ENCODE measurements at regions not wholly inside any gene's neighbourhood (a gene's known extent, or its start where the extent isn't known, plus 50 kb on each side); places are given as distances from the start of the nearest gene placed in this dataset.

DNA sequence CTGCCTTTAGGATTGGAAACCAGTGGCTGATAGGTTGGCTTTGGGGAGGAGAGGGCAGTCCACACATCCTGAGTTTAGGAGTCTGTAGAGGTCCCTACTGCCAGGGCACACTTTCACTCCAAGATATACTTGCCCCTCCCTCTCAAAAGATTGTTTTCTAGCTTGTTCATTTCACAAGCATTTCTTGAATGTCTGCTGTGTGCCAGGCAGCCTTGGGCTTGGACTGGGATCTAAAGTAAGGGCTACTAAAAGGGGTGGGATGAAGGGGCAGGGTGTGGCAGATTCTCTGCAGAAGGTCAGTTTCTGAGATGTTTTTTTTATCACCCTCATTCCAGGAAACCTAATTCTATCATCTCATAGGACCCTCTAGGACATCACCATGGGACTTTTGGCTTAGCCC, 272.4 kb downstream of the SKAP2 start:
- Histone ChIP-seq H4K5ac (ENCODE audit: low read depth, low read length) (no peak overlapping the region), H2BK5ac (ENCODE audit: low read depth, low read length, poor library complexity, severe bottlenecking) (no peak overlapping the region), H4K20me1 (ENCODE audit: insufficient read depth, low read length) (no peaks in the 10 kb centered on the region), H3K18ac (ENCODE audit: low read depth, low read length) (no peak overlapping the region), H2BK15ac (ENCODE audit: low read depth, low read length) (no peak overlapping the region), H3K4me2 (ENCODE audit: low read depth, low read length) (no peak overlapping the region), H2BK20ac (ENCODE audit: low read depth, low read length) (no peak overlapping the region), H3K56ac (ENCODE audit: extremely low read depth, insufficient read depth, low read length) (no peak overlapping the region), H3K9me3 (ENCODE audit: control insufficient read depth, insufficient read depth, low read length) (no peaks in the 10 kb centered on the region), H3K79me1 (ENCODE audit: low read depth in 1 of 2, low read length in 2 of 2) (no peaks in the 10 kb centered on the region), H3K4me1 (ENCODE audit: control insufficient read depth, insufficient read depth, low read length) (no peaks in the 10 kb centered on the region), H3K4ac (ENCODE audit: low read depth, low read length) (no peak overlapping the region), H2AK5ac (ENCODE audit: low read depth, low read length) (no peak overlapping the region), H4K91ac (ENCODE audit: insufficient read depth, low read depth, low read length) (no peak overlapping the region), H3K27ac (ENCODE audit: insufficient read depth, low read length) (no peak overlapping the region), H4K8ac (ENCODE audit: low read depth in 2 of 2, low read length in 2 of 2) (no peak overlapping the region), H2AK9ac (replicated peaks; ENCODE audit: low read depth, low read length, poor library complexity) (no peak overlapping the region), H3K4me3 (ENCODE audit: insufficient read depth, low read depth, low read length) (no peak overlapping the region), H2AFZ (replicated peaks; ENCODE audit: low read length, poor library complexity) (no peak overlapping the region), H3K14ac (replicated peaks; ENCODE audit: low read depth, low read length) (no peak overlapping the region), H3K9me1 (ENCODE audit: insufficient read depth, low read length) (no peaks in the 10 kb centered on the region), H3K27me3 (ENCODE audit: control insufficient read depth, insufficient read depth, low read length) (no peaks in the 10 kb centered on the region; the same call in none of the 2 replicates), H2BK120ac (ENCODE audit: low read depth, low read length) (no peak overlapping the region), H3K36me3 (ENCODE audit: control insufficient read depth, insufficient read depth, low read length) (no peaks in the 10 kb centered on the region), H3K9ac (ENCODE audit: low read depth, low read length) (no peak overlapping the region), H3K23ac (ENCODE audit: low read depth, low read length) (no peak overlapping the region)
- no TSS peak for BruUV-seq (replicated peaks)
- no peak for ATAC-seq (ENCODE audit: low read depth)
- no peak for TF ChIP-seq CEBPB (IDR thresholded peaks at IDR 0.05; ENCODE audit: low read depth, low read length)
- no peak for TF ChIP-seq USF2 (IDR thresholded peaks at IDR 0.05; ENCODE audit: low read depth, low read length)
- no peak for TF ChIP-seq MAFK (IDR thresholded peaks at IDR 0.05; ENCODE audit: low read depth, low read length)
- no peak for TF ChIP-seq POLR2A (IDR thresholded peaks at IDR 0.05; ENCODE audit: low read depth, low read length)
- no peak for TF ChIP-seq MXI1 (IDR thresholded peaks at IDR 0.05; ENCODE audit: borderline replicate concordance, low read depth, low read length)
- no peak for DNase-seq
- in situ Hi-C loops (cut with MboI; ENCODE audit: low sequenced_read_pairs) (no loop called here), intact Hi-C loops (cut with micrococcal nuclease) (no loop called here), dilution Hi-C loops (cut with HindIII; ENCODE audit: low sequenced_read_pairs, unreplicated experiment) (no loop called here)
- ChIA-PET CTCF (no interaction called here), POLR2A (ENCODE audit: unreplicated experiment) (no interaction called here)
